ENCODE measurements at regions not wholly inside any gene's neighbourhood (a gene's known extent, or its start where the extent isn't known, plus 50 kb on each side); places are given as distances from the start of the nearest gene placed in this dataset.
A peak's percentile ranks its signal among the peaks of the same experiment; 100 is the strongest.
"Not testable (repeated sequence)": the region's sequence is repeated elsewhere in the genome, so short reads cannot be mapped to it uniquely, and the experiment has no call there.

DNA sequence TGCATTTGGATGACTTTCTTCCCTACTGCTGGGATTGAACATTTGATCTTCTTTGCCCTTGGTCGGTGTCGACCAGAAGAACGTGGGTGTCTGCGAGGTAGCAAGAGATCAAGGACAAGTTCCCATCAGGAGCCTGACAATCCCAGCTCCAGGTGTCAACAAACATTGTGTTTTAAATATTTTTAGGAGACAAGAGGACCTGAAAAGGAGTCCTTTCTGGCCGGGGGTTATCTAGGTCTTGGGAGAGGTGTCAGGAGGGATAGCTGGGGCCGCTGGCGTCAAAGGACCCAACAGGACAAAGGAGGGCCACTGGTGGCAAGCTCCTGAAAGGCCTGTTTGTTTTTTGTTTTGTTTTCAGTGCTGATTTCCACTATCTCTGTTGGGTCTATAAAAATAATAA, 308.4 kb upstream of the ERCC4 start:
- no peak for ATAC-seq
- no peak for DNase-seq (ENCODE audit: low spot score)

- ATAC-seq (no peak), DNase-seq (ENCODE audit: low spot score) (no peak)
These were observed 307.3 kb upstream of the ERCC4 start for GRCh38 chr16:13612623-13613022.

DNA sequence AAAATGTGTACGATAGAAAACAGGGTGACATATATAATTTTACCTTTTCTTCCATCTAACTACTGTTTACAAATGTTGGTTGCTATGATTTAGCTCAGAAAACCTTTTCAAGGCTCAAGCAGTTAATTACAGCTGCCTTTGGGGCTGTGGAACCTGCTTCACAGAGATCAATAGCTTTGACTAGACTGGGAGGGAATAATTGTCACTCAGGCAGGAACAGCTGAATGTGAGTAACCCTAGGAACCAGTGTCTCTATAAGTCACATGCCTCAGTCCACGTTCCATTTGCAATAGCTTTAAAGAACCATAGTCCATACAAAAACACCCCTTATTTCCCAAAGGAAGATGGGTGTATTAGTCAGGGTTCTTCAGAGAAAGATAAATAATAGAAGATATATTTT, 306.8 kb upstream of the ERCC4 start:
- no peak for DNase-seq (ENCODE audit: low spot score)
- no peak for ATAC-seq

DNA sequence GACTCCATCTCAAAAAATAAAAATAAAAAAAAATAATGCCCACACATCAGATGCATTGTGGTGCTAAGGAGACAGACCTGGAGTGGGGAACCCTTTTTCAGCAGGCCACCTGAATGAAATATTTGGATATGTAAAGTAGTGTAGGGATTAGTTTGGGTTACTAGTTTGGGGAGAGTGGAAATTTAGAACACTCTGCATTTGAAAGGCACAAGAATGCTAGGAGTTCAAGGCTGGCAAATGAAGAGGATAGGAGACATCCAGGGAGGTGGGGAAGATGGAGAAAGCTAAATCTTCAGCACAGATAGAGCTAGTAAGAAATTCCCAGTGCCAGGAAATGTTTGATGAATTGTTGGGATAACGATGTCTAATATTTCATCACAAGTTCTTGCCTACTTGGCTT, 298.3 kb upstream of the ERCC4 start:
- no peak for ATAC-seq
- DNase-seq (ENCODE audit: low spot score) = no peak

DNA sequence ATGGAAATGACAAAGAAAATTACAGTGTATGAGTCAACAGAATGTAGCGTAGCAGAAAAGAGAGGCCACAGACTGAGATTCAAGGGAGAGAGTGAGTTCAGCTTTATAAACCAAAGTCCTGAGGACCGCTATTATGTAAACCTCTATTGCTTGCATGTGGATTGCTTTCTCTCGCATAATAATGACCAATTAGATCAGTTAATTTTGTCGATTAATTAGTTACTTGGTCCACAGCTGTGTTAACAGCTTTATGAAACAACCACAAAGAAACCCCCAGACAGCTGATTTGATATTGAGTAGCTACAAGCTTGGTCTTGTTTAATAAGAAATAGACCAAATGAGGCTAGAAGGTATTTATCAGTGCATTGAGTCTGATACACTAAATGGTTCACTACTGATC, 291.8 kb upstream of the ERCC4 start:
- no peak for ATAC-seq
- no peak for DNase-seq (ENCODE audit: low spot score)

- no peak for DNase-seq (ENCODE audit: low spot score)
- peak; percentile 89 for ATAC-seq
These were observed 290.2 kb upstream of the ERCC4 start for GRCh38 chr16:13629704-13630103.

DNA sequence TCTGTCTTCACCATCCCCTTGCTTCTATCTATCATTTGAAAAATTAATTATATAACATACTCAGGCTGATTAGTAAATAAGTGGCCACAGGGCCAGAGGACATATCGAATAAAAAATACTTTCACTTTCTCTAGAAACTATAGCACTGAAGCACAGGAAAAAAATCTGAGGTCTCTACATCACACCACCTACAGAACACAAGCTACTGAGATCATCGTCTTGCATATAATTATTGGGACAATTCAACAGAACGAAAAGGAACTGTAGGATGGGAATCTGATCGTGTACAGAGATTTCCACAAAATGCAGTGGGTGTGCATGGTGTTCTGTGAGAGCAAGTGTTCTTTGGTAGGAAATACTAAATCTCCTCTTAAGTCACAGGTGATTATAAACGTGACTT, 289.6 kb upstream of the ERCC4 start:
- peak; percentile 68 for ATAC-seq
- no peak for DNase-seq (ENCODE audit: low spot score)

DNA sequence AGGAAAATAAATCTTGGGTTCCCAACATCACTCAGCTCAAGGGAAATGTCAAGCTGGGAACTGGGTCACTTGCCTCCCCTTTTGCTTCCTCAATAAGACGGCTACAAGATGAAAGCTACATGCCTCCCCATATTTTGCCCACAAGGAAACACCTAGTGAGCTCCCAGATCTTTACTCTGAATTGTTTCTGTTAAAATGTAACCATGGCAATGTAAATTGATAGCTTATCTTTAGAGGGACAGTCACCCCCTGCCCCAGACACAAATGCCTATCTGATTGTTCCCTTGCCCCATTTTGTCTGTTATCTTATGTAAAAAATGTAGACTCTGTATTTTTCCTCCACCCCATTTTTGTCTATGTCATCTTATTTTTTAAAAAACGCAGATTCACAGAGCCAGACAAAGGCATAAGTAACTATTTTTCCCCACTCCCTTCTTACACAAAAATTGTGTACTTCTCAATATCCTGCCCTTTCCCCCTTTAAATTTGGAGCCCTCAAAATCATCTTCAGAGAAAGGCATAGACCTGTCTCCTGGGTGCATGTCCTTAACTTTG, 288.7 kb upstream of the ERCC4 start:
- ATAC-seq = no peak

DNA sequence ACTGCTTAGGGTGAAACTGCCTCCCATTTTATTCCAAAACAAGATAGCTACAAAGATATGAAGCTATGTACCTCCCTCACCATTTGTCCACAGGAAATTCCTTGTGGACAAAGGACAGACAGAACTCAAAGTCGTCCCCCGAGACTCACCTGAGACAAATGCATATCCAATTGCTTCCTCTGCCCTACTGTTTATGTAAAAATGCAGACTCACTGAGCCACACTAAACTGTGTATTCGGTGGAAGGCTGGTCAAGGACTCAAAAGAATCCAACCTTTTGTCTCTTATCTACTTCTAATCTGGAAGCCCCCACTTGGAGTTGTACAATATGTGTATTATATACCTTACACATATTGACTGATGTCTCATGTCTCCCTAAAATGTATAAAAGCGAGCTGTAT, 288.0 kb upstream of the ERCC4 start:
- ATAC-seq (no peak), DNase-seq (ENCODE audit: low spot score) (no peak)

More for the DNA sequence above, 288.7 kb upstream of the ERCC4 start:
- DNase-seq (ENCODE audit: low spot score) = no peak

GRCh38 chr16:13632504-13632903, 287.4 kb upstream of the ERCC4 start:
- DNase-seq (ENCODE audit: low spot score); ATAC-seq: not testable (repeated sequence)

DNA sequence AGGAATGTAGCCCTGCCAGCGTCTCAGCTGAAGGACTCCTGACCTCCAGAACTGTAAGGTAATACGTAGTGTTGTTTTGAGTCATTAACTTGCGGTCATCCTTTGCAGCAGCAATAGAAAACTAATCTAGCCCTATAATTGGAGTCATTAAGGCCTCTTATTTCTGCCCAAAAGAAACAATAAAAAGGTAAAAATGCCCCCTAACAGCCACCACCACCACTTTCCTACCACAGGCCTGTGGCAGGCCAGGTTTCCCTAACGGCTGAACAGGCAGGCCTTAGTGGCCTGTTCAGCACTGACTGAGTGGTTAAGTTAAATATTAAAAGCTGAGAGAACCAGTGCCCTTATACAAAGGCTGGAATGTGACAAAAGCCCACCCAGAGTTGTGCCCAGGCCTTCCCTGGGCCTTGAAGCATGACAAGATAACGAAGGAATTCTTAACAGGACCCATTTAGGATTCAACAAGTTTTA, 286.5 kb upstream of the ERCC4 start:
- no peak for DNase-seq (ENCODE audit: low spot score)

DNA sequence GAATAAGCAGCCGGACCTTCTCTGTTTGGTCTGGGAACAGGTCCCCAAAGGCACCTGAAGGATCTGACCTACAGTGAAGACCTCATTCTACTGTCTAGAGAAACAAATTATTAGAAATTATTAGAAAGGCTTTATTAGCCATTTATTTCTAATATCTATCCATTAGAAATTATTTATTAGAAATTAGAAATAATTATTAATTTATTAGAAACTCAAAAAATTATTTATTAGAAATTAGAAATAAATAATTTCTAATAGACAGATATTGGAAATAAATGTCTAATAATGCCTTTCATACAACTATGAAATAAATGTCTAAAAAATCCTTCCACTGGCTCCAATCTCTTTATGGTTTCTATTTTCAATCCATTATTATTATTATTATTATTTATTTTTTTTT, 285.7 kb upstream of the ERCC4 start:
- no peak for DNase-seq (ENCODE audit: low spot score)
- no peak for ATAC-seq

More for the DNA sequence above, 286.5 kb upstream of the ERCC4 start:
- no peak for ATAC-seq

GRCh38 chr16:13634959-13635358, 285.0 kb upstream of the ERCC4 start:
- DNase-seq (ENCODE audit: low spot score) = no peak

DNA sequence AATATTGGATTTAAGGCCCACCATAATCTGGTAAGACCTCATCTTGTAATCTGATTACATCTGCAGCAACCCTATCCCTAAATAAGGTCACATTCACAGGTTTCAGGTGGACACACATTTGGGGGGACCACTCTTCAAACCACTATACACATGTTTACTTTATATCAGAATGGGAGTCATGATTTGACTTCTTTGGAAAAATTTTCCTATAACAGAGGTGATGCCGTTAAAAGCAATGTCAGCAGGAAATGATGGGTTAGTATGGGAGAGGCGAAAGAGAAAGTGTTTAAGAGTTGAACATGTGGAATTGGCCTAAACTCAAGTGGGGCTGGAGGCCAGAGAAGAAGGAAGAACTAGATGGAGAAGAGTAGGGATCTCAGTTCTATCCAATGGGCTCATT, 281.7 kb upstream of the ERCC4 start:
- DNase-seq (ENCODE audit: low spot score) (no peak), ATAC-seq (no peak)

More at GRCh38 chr16:13634959-13635358, 285.0 kb upstream of the ERCC4 start:
- no peak for ATAC-seq

DNA sequence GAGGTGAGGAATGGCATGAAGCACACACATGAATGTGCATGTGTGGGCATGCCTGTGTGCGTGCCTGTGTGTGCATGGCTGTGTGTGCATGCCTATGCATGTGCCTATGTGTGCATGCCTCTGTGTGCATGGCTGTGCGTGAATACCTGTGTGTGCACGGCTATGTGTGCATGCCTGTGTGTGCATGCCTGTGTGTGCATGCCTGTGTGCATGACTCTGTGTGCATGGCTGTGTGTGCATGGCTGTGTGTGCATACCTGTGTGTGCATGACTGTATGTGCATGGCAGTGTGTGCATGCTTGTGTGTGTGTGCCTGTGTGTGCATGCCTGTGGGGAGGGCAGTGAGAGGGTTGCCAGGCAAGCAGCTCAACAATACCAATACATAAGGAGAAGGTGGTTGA, 276.5 kb upstream of the ERCC4 start:
- ATAC-seq = no peak
- no peak for DNase-seq (ENCODE audit: low spot score)

GRCh38 chr16:13645601-13646245, 274.2 kb upstream of the ERCC4 start:
- ATAC-seq (no peak), DNase-seq (ENCODE audit: low spot score) (no peak)

GRCh38 chr16:13660807-13661206, 259.1 kb upstream of the ERCC4 start:
- ATAC-seq (no peak), DNase-seq (ENCODE audit: low spot score) (no peak)

DNA sequence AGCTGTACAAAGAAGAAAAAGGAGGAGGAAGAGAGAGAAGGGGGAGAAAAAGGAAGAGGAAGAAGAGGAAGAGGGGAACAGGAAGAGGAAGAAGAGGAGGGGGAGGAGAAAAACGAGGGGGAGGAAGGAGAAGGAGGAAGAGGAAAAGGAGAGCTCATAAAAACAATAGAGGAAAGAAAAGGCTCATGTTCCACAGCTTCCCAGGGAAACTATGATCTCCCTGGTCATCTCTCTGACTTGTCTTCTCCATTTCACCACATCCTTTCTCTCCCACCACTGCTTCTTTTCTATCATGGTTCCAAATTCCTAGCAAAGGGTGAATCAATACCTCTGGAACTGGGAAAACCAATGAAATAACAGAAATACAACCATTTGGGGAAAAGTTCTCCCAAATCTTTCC, 254.1 kb upstream of the ERCC4 start:
- no peak for ATAC-seq
- DNase-seq (ENCODE audit: low spot score) = no peak

GRCh38 chr16:13672196-13672595, 247.8 kb upstream of the ERCC4 start:
- DNase-seq (ENCODE audit: low spot score) (no peak), ATAC-seq (no peak)

DNA sequence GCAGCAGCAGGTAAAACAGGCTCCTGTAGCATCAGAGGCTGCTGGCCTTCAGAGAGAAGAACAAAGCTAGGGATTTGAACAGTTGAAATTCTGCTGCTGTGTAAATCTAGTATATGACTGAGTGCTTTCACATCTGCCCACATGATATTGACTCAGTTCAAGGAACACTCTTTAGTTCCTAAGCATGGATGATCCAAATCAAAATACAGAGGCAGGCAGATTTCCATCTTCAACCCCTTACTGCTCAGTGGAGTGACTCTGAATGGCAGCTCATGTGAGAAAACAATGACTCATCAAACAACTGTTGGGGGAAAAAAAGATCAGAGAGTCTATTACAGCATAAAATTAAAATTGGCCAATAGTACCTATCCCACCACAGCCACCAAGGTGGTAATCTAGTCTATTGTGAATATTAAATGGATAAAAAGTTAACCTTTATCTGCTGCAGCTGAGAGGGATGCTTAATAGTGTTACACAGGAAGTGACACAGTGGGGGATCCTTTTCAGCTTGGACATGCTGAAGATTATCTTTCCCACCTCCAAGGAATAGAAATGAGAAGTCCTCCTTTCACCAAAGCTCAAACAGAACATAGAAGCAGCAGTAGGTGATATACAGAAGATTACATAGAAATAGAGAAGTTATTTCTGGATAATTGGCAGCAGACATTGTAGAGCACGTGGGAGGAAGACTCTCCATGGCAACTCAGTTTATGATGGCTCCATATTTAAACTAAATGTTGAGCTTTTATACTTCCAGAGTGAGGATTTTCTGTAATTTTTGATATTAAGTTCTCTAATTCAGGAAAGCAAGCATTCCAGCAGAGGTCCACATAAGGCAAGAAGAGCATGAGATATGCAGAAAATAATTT, 239.7 kb upstream of the ERCC4 start:
- ATAC-seq (no peak), DNase-seq (ENCODE audit: low spot score) (no peak)

GRCh38 chr16:13684819-13685563, 235.0 kb upstream of the ERCC4 start:
- no peak for DNase-seq (ENCODE audit: low spot score)
- ATAC-seq = no peak

Measured in left lobe of liver (tissue), 2 donors.